K562 (cell line): ENCODE measurements at regions not wholly inside any gene's neighbourhood (a gene's known extent, or its start where the extent isn't known, plus 50 kb on each side); places are given as distances from the start of the nearest gene placed in this dataset.

Source experiments
- ATAC-seq: fragments of 200-7000 bp; cut with Tn5 transposase; 3 replicates; pipeline ENCODE4 v1.9.1; 2020; ENCODE audit warnings: moderate library complexity
- BruUV-seq: library from RNA; stranded (reverse); fragments of 400-500 nt; replicated peaks from 2 replicates; lab custom pipeline; 2021; lab: Mats Ljungman, UMichigan
- CTCF ChIA-PET: fragments of 300-600 bp; formaldehyde crosslinking; extraction: SDS; loops from one replicate; lab custom pipeline; 2021; ENCODE audit warnings: low intra/inter-chr PET ratio; lab: Yijun Ruan, JAX
- POLR2A ChIA-PET: fragments of 300-600, 350-650 bp; sonication (Branson Sonifier 250); formaldehyde crosslinking; extraction: SDS; loops from one replicate; lab custom pipeline; 2021; ENCODE audit warnings: antibody characterized with exemption, inconsistent platforms; lab: Yijun Ruan, JAX
- DNase-seq, 4 experiments: peaks; one replicate each; pipeline versions ENCODE4 v3.0.0 to v3.0.0-alpha.2; 2011 to 2018; ENCODE audit warnings: low spot score in 3 of 4, mixed read lengths in 3 of 4; ENCODE audit errors: extremely low read depth in 1 of 4
- FAIRE-seq: peaks from 2 replicates; lab custom pipeline; 2011; peaks lifted over from hg19 to GRCh38; lab: Jason Lieb, UNC
- H2AFZ ChIP-seq: 2 replicates; pipeline ENCODE4 v1.6.0; 2011; ENCODE audit warnings: low read depth, low read length, control low read depth, inconsistent platforms
- H3K27ac ChIP-seq: fragments of 200-600 bp; 3 replicates; pipeline ENCODE4 v1.8.0; 2011; ENCODE audit warnings: low read depth, mild to moderate bottlenecking, control low read depth, inconsistent platforms, low read length, moderate library complexity, mixed read lengths; ENCODE audit errors: extremely low read depth
- H3K27me3 ChIP-seq, 2 experiments: fragments of 300-600 bp in 1 of 2; 2 replicates in 1 of 2; 3 replicates in 1 of 2; pipeline versions ENCODE4 v1.6.0 to v1.8.0; 2011; ENCODE audit warnings: inconsistent platforms in 2 of 2, low read length in 2 of 2, mild to moderate bottlenecking in 1 of 2, mixed read lengths in 1 of 2, moderate library complexity in 1 of 2; ENCODE audit not compliant: control insufficient read depth in 2 of 2, insufficient read depth in 2 of 2
- H3K36me3 ChIP-seq: fragments of 300-600 bp; 3 replicates; pipeline ENCODE4 v1.8.0; 2011; ENCODE audit warnings: mild to moderate bottlenecking, low read length, inconsistent platforms; ENCODE audit not compliant: control insufficient read depth, insufficient read depth
- H3K4me1 ChIP-seq, 2 experiments: fragments of 200-600 bp in 1 of 2; replicated peaks in 1 of 2; 2 replicates in 1 of 2; 3 replicates in 1 of 2; pipeline versions ENCODE4 v1.5.1 to v1.8.0; 2011; ENCODE audit warnings: inconsistent platforms in 2 of 2, low read length in 2 of 2, mild to moderate bottlenecking in 1 of 2, mixed read lengths in 1 of 2, moderate library complexity in 1 of 2; ENCODE audit not compliant: control insufficient read depth in 2 of 2, insufficient read depth in 2 of 2
- H3K4me2 ChIP-seq: 2 replicates; pipeline ENCODE4 v1.6.1; 2011; ENCODE audit warnings: low read length, control low read depth, inconsistent platforms, mixed read lengths; ENCODE audit not compliant: insufficient read depth
- H3K4me3 ChIP-seq: fragments of 200-600 bp; sonication (generic), shearing (Covaris generic); 2 replicates; pipeline ENCODE4 v1.5.1; 2016; ENCODE audit warnings: control low read depth, inconsistent platforms
- H3K79me2 ChIP-seq: fragments of 200-600 bp; 3 replicates; pipeline ENCODE4 v1.8.0; 2011; ENCODE audit warnings: low read length, inconsistent platforms; ENCODE audit not compliant: control insufficient read depth, insufficient read depth
- H3K9ac ChIP-seq, 2 experiments: 2 replicates each; pipeline versions ENCODE4 v1.6.0 to v1.6.1; 2011; ENCODE audit warnings: low read depth in 2 of 2, low read length in 2 of 2, control low read depth in 1 of 2, inconsistent platforms in 1 of 2, mild to moderate bottlenecking in 1 of 2, mixed read lengths in 1 of 2; ENCODE audit not compliant: insufficient read depth in 1 of 2
- H3K9me1 ChIP-seq: one replicate; pipeline ENCODE4 v1.6.0; 2011; ENCODE audit warnings: inconsistent platforms, mild to moderate bottlenecking, low read length, moderate library complexity; ENCODE audit not compliant: control insufficient read depth, insufficient read depth
- H3K9me3 ChIP-seq: replicated peaks from 2 replicates; pipeline ENCODE4 v1.5.1; 2011; ENCODE audit warnings: low read depth, low read length, inconsistent platforms; ENCODE audit not compliant: control insufficient read depth, insufficient read depth
- H4K20me1 ChIP-seq: replicated peaks from 2 replicates; pipeline ENCODE4 v1.6.1; 2011; ENCODE audit warnings: low read length, inconsistent platforms, mixed read lengths; ENCODE audit not compliant: control insufficient read depth, insufficient read depth
- BDP1 ChIP-seq: IDR thresholded peaks from 3 replicates; pipeline ENCODE4 v1.6.1; 2011; ENCODE audit not compliant: insufficient read length, insufficient read depth
- CTBP1 ChIP-seq: fragments of 450-650 bp; IDR thresholded peaks from 2 replicates; pipeline ENCODE4 v1.6.1; 2016; ENCODE audit warnings: borderline replicate concordance
- DPF2 ChIP-seq: fragments of 450-650 bp; IDR thresholded peaks from 2 replicates; pipeline ENCODE4 v1.6.1; 2016
- SIN3A ChIP-seq, 2 experiments: fragments of 150-350 bp in 1 of 2; IDR thresholded peaks; 2 replicates each; pipeline ENCODE4 v1.6.1; 2011 to 2016; ENCODE audit warnings: borderline replicate concordance in 2 of 2, low read depth in 2 of 2, low read length in 2 of 2, mild to moderate bottlenecking in 2 of 2, moderate library complexity in 2 of 2; ENCODE audit not compliant: control insufficient read depth in 1 of 2
- SOX6 ChIP-seq: fragments of 450-650 bp; IDR thresholded peaks from 2 replicates; pipeline ENCODE4 v1.6.1; 2014; ENCODE audit warnings: mild to moderate bottlenecking
- SRF ChIP-seq, 2 experiments: fragments of 250-450, 450-650 bp in 1 of 2; sonication (Bioruptor Pico) in 1 of 2; sonication (generic) in 1 of 2; formaldehyde crosslinking; IDR thresholded peaks; 2 replicates each; pipeline versions ENCODE4 v1.5.0 to v1.5.1; 2020 to 2022; ENCODE audit warnings: mild to moderate bottlenecking in 1 of 2, missing genetic modification reagents in 1 of 2
- STAT5A ChIP-seq: IDR thresholded peaks from 2 replicates; pipeline ENCODE4 v1.6.1; 2012; ENCODE audit warnings: low read length, inconsistent platforms, borderline replicate concordance
- ZNF76 ChIP-seq: fragments of 250-450 bp; sonication (Bioruptor Pico); IDR thresholded peaks from 2 replicates; pipeline ENCODE4 v1.4.0; 2020; ENCODE audit warnings: mild to moderate bottlenecking, moderate library complexity, borderline replicate concordance
- WGBS: fragments of 100-300 bp; shearing (Covaris generic); methylation state at CpG from one replicate; pipeline ENCODE4 v1.1.6; 2016; ENCODE audit warnings: low coverage, mixed read lengths; ENCODE audit not compliant: insufficient coverage; ENCODE audit errors: missing lambda C conversion rate; 5-methylcytosine and 5-hydroxymethylcytosine counted together
- in situ Hi-C: fragments of 300-500 bp; cut with MboI; formaldehyde crosslinking; loops from 4 replicates; pipeline ENCODE4 v1.15.0; 2018; ENCODE audit warnings: inconsistent platforms, mixed read lengths
- intact Hi-C: fragments of 100-400 bp; cut with micrococcal nuclease; formaldehyde crosslinking; loops from 2 replicates; pipeline ENCODE4 v1.14.2; 2022

- peak; percentile 57 for FAIRE-seq
- WGBS = 2% methylated on average over 8 of the region's 8 CpGs
These were observed 452.7 kb downstream of the TMEM114 start for GRCh38 chr16:8137606-8138005.

GRCh38 chr16:8130197-8130596 is 460.1 kb downstream of the TMEM114 start:
- 3% methylated on average over 4 of the region's 4 CpGs for WGBS
- Histone ChIP-seq H3K9me3 (0 out of 2 replicates have a peak, but pooled peaks cover 5% of the 10 kb centered on the region), H3K79me2 (no peaks in the 10 kb centered on the region), H3K27me3 (peaks cover 4 to 14% of the 10 kb centered on the region in 2 experiments; a peak in 3 of 5 replicates), H3K27ac (no peak overlapping the region), H3K4me3 (no peak overlapping the region), H3K9me1 (no peaks in the 10 kb centered on the region), H4K20me1 (no peaks in the 10 kb centered on the region), H3K36me3 (no peaks in the 10 kb centered on the region), H3K9ac (no peak overlapping the region), H3K4me2 (no peak overlapping the region), H3K4me1 (peaks cover 0 to 10% of the 10 kb centered on the region in 2 experiments; a peak in 3 of 5 replicates), H2AFZ (no peak overlapping the region)
- no TSS peak for BruUV-seq
- intact Hi-C loops = no loop called here
- ChIA-PET POLR2A (interaction anchor here (1.6 kb wide), 1 partner anchor 17 kb away, joined by 5 read pairs; no protein-coding TSS in a partner anchor), CTCF (no interaction called here)
- DNase-seq (peak in 1 of 4 experiments; percentile 57), FAIRE-seq (no peak), ATAC-seq (peak; percentile 73)
- no peak for TF ChIP-seq CTBP1
- TF ChIP-seq SRF (CRISPR knock-in tag; IDR thresholded peaks at IDR 0.05) = peak in 1 of 2 experiments; percentile 92; a peak in 2 of 4 replicates
- peak; percentile 33; the same call in 1 of the 2 replicates for TF ChIP-seq STAT5A
- in situ Hi-C loops = no loop called here

More at GRCh38 chr16:8137606-8138005, 452.7 kb downstream of the TMEM114 start:
- Histone ChIP-seq H3K27me3 (peaks cover 2 to 12% of the 10 kb centered on the region in 2 experiments), H4K20me1 (no peaks in the 10 kb centered on the region), H3K9ac (no peak overlapping the region), H2AFZ (peak overlapping the region; percentile 62; the same call in 1 of the 2 replicates), H3K4me3 (no peak overlapping the region), H3K4me1 (peaks cover 0 to 2% of the 10 kb centered on the region in 2 experiments; a peak in 1 of 5 replicates), H3K79me2 (no peaks in the 10 kb centered on the region), H3K36me3 (no peaks in the 10 kb centered on the region), H3K9me3 (no peaks in the 10 kb centered on the region), H3K27ac (no peak overlapping the region), H3K9me1 (no peaks in the 10 kb centered on the region), H3K4me2 (no peak overlapping the region; the same call in 1 of the 2 replicates)
- ChIA-PET POLR2A (interaction anchor here (0.6 to 1.9 kb wide), 5 partner anchors 9 to 518 kb away, joined by 3 to 5 read pairs (median 3); no protein-coding TSS in a partner anchor), CTCF (no interaction called here)
- in situ Hi-C loops (no loop called here), intact Hi-C loops (no loop called here)
- ATAC-seq = peak; percentile 57; the same call in 1 of the 3 replicates
- 0 out of 2 replicates have a peak, but pooled peaks have one; percentile 26 for TF ChIP-seq DPF2
- no peak for TF ChIP-seq SIN3A (IDR thresholded peaks at IDR 0.05; ENCODE audit: borderline replicate concordance in 2 of 2, control insufficient read depth in 1 of 2, low read depth in 2 of 2, low read length in 2 of 2)
- TF ChIP-seq BDP1 = no peak
- TF ChIP-seq ZNF76 = no peak
- peak; percentile 85 for TF ChIP-seq SOX6
- DNase-seq = peak in 1 of 4 experiments; percentile 16
- BruUV-seq = no TSS peak
